Smooth muscle cell (in vitro differentiated cells): ENCODE measurements at regions not wholly inside any gene's neighbourhood (a gene's known extent, or its start where the extent isn't known, plus 50 kb on each side); places are given as distances from the start of the nearest gene placed in this dataset.
A peak's percentile ranks its signal among the peaks of the same experiment; 100 is the strongest.

Experiments used
- DNase-seq: peaks from one replicate; lab custom pipeline; 2025; ENCODE audit not compliant: unreplicated experiment; lab: John Stamatoyannopoulos, UW
- H2AFZ ChIP-seq: fragments of 200-600 bp; sonication (generic); 2 replicates; pipeline ENCODE4 v1.6.0; 2016; ENCODE audit warnings: antibody characterized with exemption, low read depth, mild to moderate bottlenecking
- H3F3A ChIP-seq: fragments of 200-600 bp; sonication (generic); 2 replicates; pipeline ENCODE4 v1.6.0; 2017; ENCODE audit warnings: antibody characterized with exemption, low read depth
- H3K27ac ChIP-seq: fragments of 200-600 bp; sonication (generic); 2 replicates; pipeline ENCODE4 v1.5.1; 2016; ENCODE audit warnings: low read depth, mild to moderate bottlenecking
- H3K27me3 ChIP-seq: fragments of 200-600 bp; sonication (generic); 2 replicates; pipeline ENCODE4 v1.6.1; 2016; ENCODE audit warnings: low read depth, mild to moderate bottlenecking
- H3K36me3 ChIP-seq: fragments of 200-600 bp; sonication (generic); 2 replicates; pipeline ENCODE4 v1.5.1; 2016; ENCODE audit warnings: low read depth
- H3K4me1 ChIP-seq: fragments of 200-600 bp; sonication (generic); 2 replicates; pipeline ENCODE4 v1.5.1; 2016; ENCODE audit warnings: low read depth
- H3K4me2 ChIP-seq: fragments of 200-600 bp; sonication (generic); 2 replicates; pipeline ENCODE4 v1.6.0; 2016; ENCODE audit warnings: mild to moderate bottlenecking
- H3K4me3 ChIP-seq: fragments of 200-600 bp; sonication (generic); 2 replicates; pipeline ENCODE4 v1.5.1; 2016; ENCODE audit warnings: mild to moderate bottlenecking
- H3K79me2 ChIP-seq: fragments of 200-600 bp; sonication (generic); 2 replicates; pipeline ENCODE4 v1.6.0; 2016; ENCODE audit warnings: low read depth, mild to moderate bottlenecking
- H3K9ac ChIP-seq: fragments of 200-600 bp; sonication (generic); 2 replicates; pipeline ENCODE4 v1.6.0; 2016; ENCODE audit warnings: low read depth
- H3K9me3 ChIP-seq: fragments of 200-600 bp; sonication (generic); replicated peaks from 2 replicates; pipeline ENCODE4 v1.5.1; 2016; ENCODE audit warnings: low read depth
- H4K20me1 ChIP-seq: fragments of 200-600 bp; sonication (generic); 2 replicates; pipeline ENCODE4 v1.6.0; 2016; ENCODE audit warnings: low read depth
- CTCF ChIP-seq: fragments of 200-600 bp; sonication (generic); IDR thresholded peaks from 2 replicates; pipeline ENCODE4 v1.5.1; 2017; ENCODE audit warnings: borderline replicate concordance, mild to moderate bottlenecking, antibody characterized with exemption; ENCODE audit not compliant: insufficient read depth, poor library complexity, severe bottlenecking
- WGBS: methylation state at CpG from one replicate; pipeline ENCODE4 v1.1.7; 2016; ENCODE audit warnings: low lambda C conversion rate; 5-methylcytosine and 5-hydroxymethylcytosine counted together

DNA sequence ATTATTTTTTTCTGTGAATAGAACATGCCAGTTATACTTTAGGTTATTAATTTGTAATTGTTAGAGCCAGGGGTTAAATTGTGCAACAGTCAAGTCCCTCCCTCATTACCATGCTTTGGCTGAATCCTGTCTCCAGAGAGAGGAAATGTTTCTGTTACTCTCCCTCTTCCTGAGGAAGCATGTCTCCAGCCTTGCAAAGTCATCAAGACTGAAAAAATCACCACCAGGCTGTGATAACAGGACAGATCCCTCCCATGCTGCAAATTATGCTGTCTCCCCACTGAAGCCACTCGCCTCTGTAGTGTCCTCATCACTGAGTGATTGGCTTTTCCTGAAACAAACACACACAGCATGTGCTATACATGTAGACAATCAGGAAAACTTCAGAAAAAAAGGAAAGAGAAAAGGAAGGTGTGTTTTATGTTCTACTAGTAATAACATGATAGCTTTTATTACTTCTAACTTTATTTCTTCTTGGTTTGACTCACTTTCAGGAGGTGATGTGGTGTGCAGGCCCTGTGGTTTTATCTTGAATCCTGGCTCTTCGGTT is 290.0 kb upstream of the JAG1 start:
- Histone ChIP-seq H3K79me2 (no peaks in the 10 kb centered on the region), H3F3A (no peaks in the 10 kb centered on the region), H3K4me2 (no peak overlapping the region), H3K4me1 (no peaks in the 10 kb centered on the region), H3K9me3 (no peaks in the 10 kb centered on the region), H3K4me3 (no peak overlapping the region), H4K20me1 (no peaks in the 10 kb centered on the region), H3K27ac (no peak overlapping the region), H3K36me3 (no peaks in the 10 kb centered on the region), H3K9ac (no peak overlapping the region), H3K27me3 (no peaks in the 10 kb centered on the region), H2AFZ (peak overlapping the region; percentile 36)
- WGBS, result 46% methylated on average over 2 of the region's 2 CpGs
- DNase-seq, result no peak
- no peak for TF ChIP-seq CTCF

DNA sequence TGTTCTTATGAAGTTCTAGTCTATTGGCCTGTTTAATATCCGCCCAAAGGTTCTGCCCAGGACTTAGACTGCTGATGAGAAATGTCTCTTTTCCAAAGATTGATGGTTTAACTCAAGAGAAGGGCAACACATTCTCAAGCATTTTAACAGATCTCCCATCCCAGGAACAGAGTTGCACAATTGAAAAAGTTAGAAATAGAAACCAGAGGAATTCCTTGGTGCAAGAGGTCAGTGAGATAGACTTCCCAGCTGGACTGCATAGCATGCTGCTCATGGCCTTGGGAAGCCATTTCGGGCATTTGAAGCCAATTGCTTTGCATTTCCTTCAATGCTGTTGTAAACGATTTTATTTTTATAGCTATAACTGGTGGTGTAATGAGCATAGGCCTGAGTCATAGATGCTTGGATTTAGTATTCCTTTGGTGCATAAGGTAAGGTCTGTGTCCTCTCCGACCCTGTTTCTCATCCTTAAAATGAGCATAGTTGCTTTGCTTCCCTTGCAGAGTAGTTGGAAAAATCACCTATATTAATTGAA is 292.2 kb upstream of the JAG1 start:
- no peaks in the 10 kb centered on the region for H3K9me3 ChIP-seq
- H3K27ac ChIP-seq, result no peak overlapping the region
- H3F3A ChIP-seq, result no peaks in the 10 kb centered on the region
- no peak for DNase-seq
- H3K4me2 ChIP-seq, result no peak overlapping the region
- H3K27me3 ChIP-seq, result no peaks in the 10 kb centered on the region
- 94% methylated on average over 4 of the region's 4 CpGs for WGBS
- H3K4me1 ChIP-seq, result no peaks in the 10 kb centered on the region
- no peak overlapping the region for H3K4me3 ChIP-seq
- H3K9ac ChIP-seq, result no peak overlapping the region
- TF ChIP-seq CTCF, result no peak
- no peak overlapping the region for H2AFZ ChIP-seq
- H3K79me2 ChIP-seq, result no peaks in the 10 kb centered on the region
- no peaks in the 10 kb centered on the region for H4K20me1 ChIP-seq
- H3K36me3 ChIP-seq, result no peaks in the 10 kb centered on the region

DNA sequence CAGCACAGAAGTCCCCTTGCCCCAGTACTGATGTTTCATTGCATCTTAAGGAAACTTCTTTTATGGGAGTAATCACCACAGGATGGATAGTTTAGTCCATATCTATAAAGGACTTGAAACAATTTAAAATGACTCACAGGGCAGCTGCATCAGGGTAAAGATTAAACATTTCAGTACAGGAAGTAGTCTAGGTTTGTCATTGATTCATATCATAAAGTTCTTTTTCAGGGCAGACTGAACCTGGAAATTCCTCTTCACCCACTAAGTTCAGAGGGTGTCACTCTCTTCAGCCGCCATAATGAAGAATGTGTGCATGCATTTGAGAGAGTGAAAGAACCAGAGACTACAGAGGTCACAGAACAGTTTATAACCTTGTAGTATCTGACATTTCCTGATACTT is 296.3 kb upstream of the JAG1 start:
- Histone ChIP-seq H4K20me1 (no peaks in the 10 kb centered on the region), H3F3A (no peaks in the 10 kb centered on the region), H3K4me2 (no peak overlapping the region), H3K9me3 (no peaks in the 10 kb centered on the region), H3K79me2 (no peaks in the 10 kb centered on the region), H3K27ac (no peak overlapping the region), H3K9ac (no peak overlapping the region), H3K27me3 (no peaks in the 10 kb centered on the region), H3K36me3 (no peaks in the 10 kb centered on the region), H3K4me3 (no peak overlapping the region), H2AFZ (no peak overlapping the region), H3K4me1 (no peaks in the 10 kb centered on the region)
- DNase-seq, result no peak
- WGBS, result 50% methylated on average over 1 of the region's 1 CpG
- no peak for TF ChIP-seq CTCF

GRCh38 chr20:10971096-10971495 is 297.3 kb upstream of the JAG1 start:
- H3K79me2 ChIP-seq, result no peaks in the 10 kb centered on the region
- H3K27ac ChIP-seq, result no peak overlapping the region
- no peaks in the 10 kb centered on the region for H3K36me3 ChIP-seq
- H3K4me3 ChIP-seq, result no peak overlapping the region
- H3K9ac ChIP-seq, result no peak overlapping the region
- 91% methylated on average over 1 of the region's 1 CpG for WGBS
- no peak for DNase-seq
- no peaks in the 10 kb centered on the region for H3K9me3 ChIP-seq
- H3K4me1 ChIP-seq, result no peaks in the 10 kb centered on the region
- no peak overlapping the region for H2AFZ ChIP-seq
- no peaks in the 10 kb centered on the region for H4K20me1 ChIP-seq
- no peaks in the 10 kb centered on the region for H3F3A ChIP-seq
- no peaks in the 10 kb centered on the region for H3K27me3 ChIP-seq
- H3K4me2 ChIP-seq, result no peak overlapping the region
- no peak for TF ChIP-seq CTCF
